Activated CD4-positive, CD25-positive, alpha-beta regulatory T cell treated with anti-CD3 and anti-CD28 coated beads, Interleukin-2, amount 50 U/mL, for 24 hours (primary cell): ENCODE measurements at regions not wholly inside any gene's neighbourhood (a gene's known extent, or its start where the extent isn't known, plus 50 kb on each side); places are given as distances from the start of the nearest gene placed in this dataset.

Experiments
- ATAC-seq, 2 donors: fragments of 150-1000 bp; cut with Tn5 transposase; one replicate each; pipeline ENCODE4 v1.10.0; 2021; ENCODE audit warnings: mild to moderate bottlenecking in 1 of 2, moderate library complexity in 1 of 2

- no peak for ATAC-seq
Measured at GRCh38 chr9:27752069-27752468, 178.8 kb upstream of the C9orf72 start.

- ATAC-seq: no peak
Measured at GRCh38 chr9:27755846-27756245, 182.6 kb upstream of the C9orf72 start.

GRCh38 chr9:27756418-27756817 lies 183.1 kb upstream of the C9orf72 start:
- no peak for ATAC-seq

- no peak for ATAC-seq
Measured at GRCh38 chr9:27763831-27764230, 190.6 kb upstream of the C9orf72 start.

GRCh38 chr9:27765266-27766072 lies 192.2 kb upstream of the C9orf72 start:
- ATAC-seq: no peak

GRCh38 chr9:27766073-27766835 lies 193.0 kb upstream of the C9orf72 start:
- ATAC-seq: no peak

GRCh38 chr9:27768781-27769180 lies 195.5 kb upstream of the C9orf72 start:
- no peak for ATAC-seq

- no peak for ATAC-seq
Measured at GRCh38 chr9:27770541-27770940, 197.3 kb upstream of the C9orf72 start.

- no peak for ATAC-seq
Measured at GRCh38 chr9:27771803-27772545, 198.7 kb upstream of the C9orf72 start.

- ATAC-seq: no peak
Measured at GRCh38 chr9:27784847-27785713, 211.8 kb upstream of the C9orf72 start.

- ATAC-seq: peak in 1 of 2 donors; percentile 7
Measured at GRCh38 chr9:27785714-27786100, 212.4 kb upstream of the C9orf72 start.

- no peak for ATAC-seq
Measured at GRCh38 chr9:27787891-27788290, 214.6 kb upstream of the C9orf72 start.

GRCh38 chr9:27791311-27791710 lies 218.0 kb upstream of the C9orf72 start:
- no peak for ATAC-seq

- ATAC-seq: no peak
Measured at GRCh38 chr9:27792971-27793689, 219.8 kb upstream of the C9orf72 start.

GRCh38 chr9:27799326-27799725 lies 226.0 kb upstream of the C9orf72 start:
- no peak for ATAC-seq

- ATAC-seq: no peak
Measured at GRCh38 chr9:27800159-27800558, 226.9 kb upstream of the C9orf72 start.

GRCh38 chr9:27800692-27801370 lies 227.6 kb upstream of the C9orf72 start:
- no peak for ATAC-seq

- no peak for ATAC-seq
Measured at GRCh38 chr9:27801545-27801944, 228.3 kb upstream of the C9orf72 start.

- no peak for ATAC-seq
Measured at GRCh38 chr9:27802418-27802817, 229.1 kb upstream of the C9orf72 start.

- no peak for ATAC-seq
Measured at GRCh38 chr9:27808864-27809263, 235.6 kb upstream of the C9orf72 start.

- no peak for ATAC-seq
Measured at GRCh38 chr9:27817747-27818146, 244.5 kb upstream of the C9orf72 start.
